Pancreas (tissue), 10 donors: ENCODE measurements at regions not wholly inside any gene's neighbourhood (a gene's known extent, or its start where the extent isn't known, plus 50 kb on each side); places are given as distances from the start of the nearest gene placed in this dataset.

Experiments used
- ATAC-seq, 4 donors: fragments of 200-7000 bp; cut with Tn5 transposase; one replicate each; pipeline versions ENCODE4 v1.8.0 to v1.9.1; 2020; ENCODE audit warnings: mild to moderate bottlenecking in 4 of 4, moderate library complexity in 4 of 4
- DNase-seq, 6 donors: peaks; one replicate each; pipeline ENCODE4 v3.0.0-alpha.2; 2020
- FAIRE-seq: peaks from 2 replicates; lab custom pipeline; 2012; peaks lifted over from hg19 to GRCh38; lab: Jason Lieb, UNC
- H3K27ac ChIP-seq, 4 donors: fragments of 200-600 bp; sonication (generic); 1 replicate in 3 of 4; 2 replicates in 1 of 4; pipeline versions ENCODE4 v1.5.0 to v1.8.0; 2020
- H3K27me3 ChIP-seq, 4 donors: fragments of 200-600 bp; one replicate each; pipeline ENCODE4 v1.8.0; 2021
- H3K36me3 ChIP-seq, 3 donors: fragments of 200-600 bp; sonication (generic) in 1 of 3; one replicate each; pipeline versions ENCODE4 v1.5.0 to v1.8.0; 2020 to 2021
- H3K4me1 ChIP-seq, 3 donors: fragments of 200-600 bp; one replicate each; pipeline ENCODE4 v1.8.0; 2021
- H3K4me3 ChIP-seq, 4 donors: fragments of 200-600 bp; sonication (generic) in 2 of 4; one replicate each; pipeline versions ENCODE4 v1.5.0 to v1.8.0; 2020 to 2021
- H3K9me3 ChIP-seq, 4 donors: fragments of 200-600 bp; one replicate each; pipeline ENCODE4 v1.8.0; 2021
- CTCF ChIP-seq, 4 donors: fragments of 200-600 bp; sonication (generic) in 3 of 4; IDR thresholded peaks; one replicate each; pipeline versions ENCODE4 v1.5.0 to v1.8.0; 2021; ENCODE audit warnings: antibody characterized with exemption in 4 of 4
- WGBS, 2 donors: extraction: QIAGEN DNeasy Blood & Tissue Kit; methylation state at CpG; one replicate each; pipeline ENCODE4 v1.1.7; 2013; 5-methylcytosine and 5-hydroxymethylcytosine counted together
- intact Hi-C, 3 donors: fragments of 100-400 bp; cut with DNase I; formaldehyde crosslinking; loops; one replicate each; pipeline versions ENCODE4 v1.11.1 to v1.14.2; 2022
- donor health status: healthy with polysubstance abuse.
- donor health status: DM: no; HTN: no; CAD: no; lungs with moderate emphysema.
- donor health status: DM: no; HTN: no; CAD: no.
- donor health status: control.
- donor health status: control.
- donor health status: Bipolar disorder and iron deficiency.
- donor health status: DM: yes; HTN: yes; CAD: no.
- donor health status: DM: no; HTN: no; CAD: no.
- donor health status: DM: no; HTN: no; CAD: no.
- donor health status: DM: yes; HTN: yes; CAD: no.

- no peak for FAIRE-seq
- WGBS, 2 donors, result 75 to 83% methylated on average over 3 of the region's 3 CpGs
- intact Hi-C loops, result no loop called here
Measured at GRCh38 chrX:139093201-139093600, 381.7 kb upstream of the FGF13 start.

GRCh38 chrX:139091878-139092277 lies 380.4 kb upstream of the FGF13 start:
- Histone ChIP-seq H3K36me3 (no peaks in the 10 kb centered on the region), H3K27me3 (peaks cover 0 to 3% (median 0%) of the 10 kb centered on the region in 4 donors), H3K4me3 (no peak overlapping the region), H3K27ac (no peak overlapping the region), H3K4me1 (no peaks in the 10 kb centered on the region), H3K9me3 (no peaks in the 10 kb centered on the region)
- TF ChIP-seq CTCF (IDR thresholded peaks at IDR 0.05), result no peak
- DNase-seq (no peak), FAIRE-seq (no peak), ATAC-seq (no peak)
- WGBS, 2 donors, result 49 to 50% methylated on average over 3 of the region's 3 CpGs
- intact Hi-C loops, result no loop called here

More at GRCh38 chrX:139093201-139093600, 381.7 kb upstream of the FGF13 start:
- DNase-seq (no peak), ATAC-seq (no peak)
- Histone ChIP-seq H3K36me3 (no peaks in the 10 kb centered on the region), H3K9me3 (no peaks in the 10 kb centered on the region), H3K27ac (no peak overlapping the region), H3K27me3 (peaks cover 0 to 7% (median 0%) of the 10 kb centered on the region in 4 donors), H3K4me1 (no peaks in the 10 kb centered on the region), H3K4me3 (no peak overlapping the region)
- TF ChIP-seq CTCF (IDR thresholded peaks at IDR 0.05), result no peak

- intact Hi-C loops, result no loop called here
- Histone ChIP-seq H3K4me3 (no peak overlapping the region), H3K4me1 (no peaks in the 10 kb centered on the region), H3K27ac (no peak overlapping the region), H3K27me3 (peaks cover 0 to 3% (median 0%) of the 10 kb centered on the region in 4 donors), H3K36me3 (no peaks in the 10 kb centered on the region), H3K9me3 (no peaks in the 10 kb centered on the region)
- no peak for FAIRE-seq
- DNase-seq, result no peak
- ATAC-seq, result no peak
- no peak for TF ChIP-seq CTCF (IDR thresholded peaks at IDR 0.05)
Measured at GRCh38 chrX:139091066-139091465, 379.5 kb upstream of the FGF13 start.

- Histone ChIP-seq H3K27ac (no peak overlapping the region), H3K4me3 (no peak overlapping the region), H3K9me3 (no peaks in the 10 kb centered on the region), H3K4me1 (no peaks in the 10 kb centered on the region), H3K27me3 (peaks cover 0 to 3% (median 0%) of the 10 kb centered on the region in 4 donors), H3K36me3 (no peaks in the 10 kb centered on the region)
- FAIRE-seq, result no peak
- no peak for ATAC-seq
- no peak for TF ChIP-seq CTCF (IDR thresholded peaks at IDR 0.05)
- DNase-seq, result no peak
- intact Hi-C loops, result no loop called here
- WGBS, 2 donors, result 63% methylated on average over 2 of the region's 2 CpGs
Measured at GRCh38 chrX:139086246-139086645, 374.7 kb upstream of the FGF13 start.

- H3K4me1 ChIP-seq, result no peaks in the 10 kb centered on the region
- intact Hi-C loops, result no loop called here
- H3K27me3 ChIP-seq, result peaks cover 0 to 3% (median 0%) of the 10 kb centered on the region in 4 donors
- H3K4me3 ChIP-seq, result no peak overlapping the region
- FAIRE-seq, result no peak
- H3K9me3 ChIP-seq, result no peaks in the 10 kb centered on the region
- H3K27ac ChIP-seq, result no peak overlapping the region
- H3K36me3 ChIP-seq, result no peaks in the 10 kb centered on the region
- no peak for ATAC-seq
- TF ChIP-seq CTCF (IDR thresholded peaks at IDR 0.05), result no peak
- no peak for DNase-seq
Measured at GRCh38 chrX:139085404-139085803, 373.9 kb upstream of the FGF13 start.
